AG04450 (cell line): ENCODE measurements at regions not wholly inside any gene's neighbourhood (a gene's known extent, or its start where the extent isn't known, plus 50 kb on each side); places are given as distances from the start of the nearest gene placed in this dataset.
A peak's percentile ranks its signal among the peaks of the same experiment; 100 is the strongest.

ENCODE experiments used
- CTCF ChIA-PET: fragments of 300-600, 350-600 bp; formaldehyde crosslinking; extraction: SDS; loops from one replicate; lab custom pipeline; 2022; ENCODE audit warnings: antibody characterized with exemption, inconsistent platforms; lab: Charles Lee
- POLR2A ChIA-PET: fragments of 350-600 bp; formaldehyde crosslinking; extraction: SDS; loops from one replicate; lab custom pipeline; 2021; ENCODE audit warnings: antibody characterized with exemption, inconsistent platforms; lab: Yijun Ruan, JAX
- DNase-seq: peaks from one replicate; pipeline ENCODE4 v3.0.0-alpha.2; 2011; ENCODE audit warnings: low read depth, low spot score
- H3K27ac ChIP-seq: one replicate; pipeline ENCODE4 v1.5.1; 2012; ENCODE audit warnings: low read depth, low read length, control low read depth
- H3K27me3 ChIP-seq: one replicate; pipeline ENCODE4 v1.6.0; 2012; ENCODE audit warnings: low read length; ENCODE audit not compliant: control insufficient read depth, insufficient read depth
- H3K4me3 ChIP-seq: 2 replicates; pipeline ENCODE4 v1.5.1; 2011; ENCODE audit warnings: mild to moderate bottlenecking, low read depth, low read length, control low read depth
- H3K9me3 ChIP-seq: 2 replicates; pipeline ENCODE4 v1.5.1; 2012; ENCODE audit warnings: low read length; ENCODE audit not compliant: control insufficient read depth, insufficient read depth
- TF ChIP-seq, protein P1 (sequence below): IDR thresholded peaks from 2 replicates; pipeline ENCODE4 v1.5.1; 2011; ENCODE audit warnings: low read depth, low read length, control low read depth, inconsistent platforms

DNA sequence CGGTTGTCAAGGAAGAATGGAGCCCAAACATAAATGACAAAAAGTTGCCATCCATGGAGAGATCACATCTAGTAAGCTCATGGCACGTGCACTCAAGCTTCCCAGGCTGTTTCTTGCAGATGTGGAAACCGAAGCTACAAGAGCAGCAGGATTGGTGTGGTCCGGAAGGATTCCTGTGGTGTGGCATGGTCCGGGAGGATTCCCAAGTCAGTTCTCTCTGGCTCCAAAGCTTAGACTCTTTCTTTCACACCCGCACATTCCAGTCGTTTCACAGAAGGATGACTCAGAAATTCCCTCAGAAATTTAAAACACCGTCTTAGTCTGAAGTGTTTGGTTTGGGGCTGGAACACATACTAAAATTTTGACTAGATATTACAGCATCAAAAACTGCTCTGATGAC is 78.0 kb upstream of the DRD2 start:
- no peak overlapping the region for H3K4me3 ChIP-seq
- DNase-seq: peak; percentile 59
- ChIA-PET CTCF (interaction anchor here (1.3 to 4.3 kb wide), 2 partner anchors 20 to 221 kb away, joined by 3 to 22 read pairs; partner anchors contain the start of gene ZW10), POLR2A (no interaction called here)
- TF ChIP-seq, protein P1, sequence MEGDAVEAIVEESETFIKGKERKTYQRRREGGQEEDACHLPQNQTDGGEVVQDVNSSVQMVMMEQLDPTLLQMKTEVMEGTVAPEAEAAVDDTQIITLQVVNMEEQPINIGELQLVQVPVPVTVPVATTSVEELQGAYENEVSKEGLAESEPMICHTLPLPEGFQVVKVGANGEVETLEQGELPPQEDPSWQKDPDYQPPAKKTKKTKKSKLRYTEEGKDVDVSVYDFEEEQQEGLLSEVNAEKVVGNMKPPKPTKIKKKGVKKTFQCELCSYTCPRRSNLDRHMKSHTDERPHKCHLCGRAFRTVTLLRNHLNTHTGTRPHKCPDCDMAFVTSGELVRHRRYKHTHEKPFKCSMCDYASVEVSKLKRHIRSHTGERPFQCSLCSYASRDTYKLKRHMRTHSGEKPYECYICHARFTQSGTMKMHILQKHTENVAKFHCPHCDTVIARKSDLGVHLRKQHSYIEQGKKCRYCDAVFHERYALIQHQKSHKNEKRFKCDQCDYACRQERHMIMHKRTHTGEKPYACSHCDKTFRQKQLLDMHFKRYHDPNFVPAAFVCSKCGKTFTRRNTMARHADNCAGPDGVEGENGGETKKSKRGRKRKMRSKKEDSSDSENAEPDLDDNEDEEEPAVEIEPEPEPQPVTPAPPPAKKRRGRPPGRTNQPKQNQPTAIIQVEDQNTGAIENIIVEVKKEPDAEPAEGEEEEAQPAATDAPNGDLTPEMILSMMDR: no peak
- no peaks in the 10 kb centered on the region for H3K9me3 ChIP-seq
- no peaks in the 10 kb centered on the region for H3K27me3 ChIP-seq
- H3K27ac ChIP-seq: no peak overlapping the region

DNA sequence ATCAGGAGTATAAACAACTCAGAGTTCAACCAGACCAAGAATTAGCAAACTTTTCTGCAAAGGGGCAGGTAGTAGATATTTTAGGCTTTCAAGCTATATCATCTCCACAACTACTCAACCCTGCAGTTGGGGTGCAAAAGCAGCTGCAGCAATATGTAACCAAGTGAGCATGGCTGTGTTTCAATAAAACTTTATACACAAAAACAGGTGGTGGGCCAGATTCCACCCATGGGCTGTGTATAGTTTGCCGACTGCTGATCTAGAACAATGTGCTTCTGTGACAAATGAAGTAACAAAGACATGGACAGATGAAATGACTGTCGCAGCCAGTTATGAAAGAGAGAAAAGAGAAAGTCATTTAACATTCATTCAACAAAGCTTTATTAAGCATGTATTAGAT is 77.1 kb upstream of the DRD2 start:
- ChIA-PET POLR2A (no interaction called here), CTCF (interaction anchor here (1.3 to 4.3 kb wide), 2 partner anchors 19 to 222 kb away, joined by 3 to 22 read pairs; partner anchors contain the start of gene ZW10)
- Histone ChIP-seq H3K9me3 (no peaks in the 10 kb centered on the region), H3K4me3 (no peak overlapping the region), H3K27ac (no peak overlapping the region), H3K27me3 (no peaks in the 10 kb centered on the region)
- DNase-seq: no peak
- TF ChIP-seq, protein P1: no peak

DNA sequence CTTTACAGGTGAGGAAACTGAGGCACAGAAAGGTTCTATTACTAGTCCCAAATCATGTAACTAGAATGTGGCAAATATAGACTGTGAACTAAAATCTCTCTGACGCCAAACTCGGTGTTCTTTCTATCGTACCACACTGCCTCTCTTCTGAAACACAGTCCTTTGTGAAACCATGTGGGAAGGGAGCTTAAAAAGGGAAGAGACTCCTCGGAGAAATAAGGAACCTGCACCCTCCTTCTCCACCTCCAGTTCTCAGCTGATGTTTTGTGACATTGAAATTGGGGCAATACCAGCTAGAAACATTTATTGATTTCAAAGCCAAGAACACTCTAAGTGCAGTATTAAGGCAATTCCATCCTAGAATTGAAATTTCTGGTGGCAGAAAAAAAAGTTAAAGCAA is 76.4 kb upstream of the DRD2 start:
- no peak for DNase-seq
- Histone ChIP-seq H3K27me3 (no peaks in the 10 kb centered on the region), H3K4me3 (no peak overlapping the region), H3K27ac (no peak overlapping the region), H3K9me3 (no peaks in the 10 kb centered on the region)
- TF ChIP-seq, protein P1: no peak
- ChIA-PET POLR2A (no interaction called here), CTCF (interaction anchor here (4.3 kb wide), 1 partner anchor 19 kb away, joined by 22 read pairs; no protein-coding TSS in a partner anchor)

DNA sequence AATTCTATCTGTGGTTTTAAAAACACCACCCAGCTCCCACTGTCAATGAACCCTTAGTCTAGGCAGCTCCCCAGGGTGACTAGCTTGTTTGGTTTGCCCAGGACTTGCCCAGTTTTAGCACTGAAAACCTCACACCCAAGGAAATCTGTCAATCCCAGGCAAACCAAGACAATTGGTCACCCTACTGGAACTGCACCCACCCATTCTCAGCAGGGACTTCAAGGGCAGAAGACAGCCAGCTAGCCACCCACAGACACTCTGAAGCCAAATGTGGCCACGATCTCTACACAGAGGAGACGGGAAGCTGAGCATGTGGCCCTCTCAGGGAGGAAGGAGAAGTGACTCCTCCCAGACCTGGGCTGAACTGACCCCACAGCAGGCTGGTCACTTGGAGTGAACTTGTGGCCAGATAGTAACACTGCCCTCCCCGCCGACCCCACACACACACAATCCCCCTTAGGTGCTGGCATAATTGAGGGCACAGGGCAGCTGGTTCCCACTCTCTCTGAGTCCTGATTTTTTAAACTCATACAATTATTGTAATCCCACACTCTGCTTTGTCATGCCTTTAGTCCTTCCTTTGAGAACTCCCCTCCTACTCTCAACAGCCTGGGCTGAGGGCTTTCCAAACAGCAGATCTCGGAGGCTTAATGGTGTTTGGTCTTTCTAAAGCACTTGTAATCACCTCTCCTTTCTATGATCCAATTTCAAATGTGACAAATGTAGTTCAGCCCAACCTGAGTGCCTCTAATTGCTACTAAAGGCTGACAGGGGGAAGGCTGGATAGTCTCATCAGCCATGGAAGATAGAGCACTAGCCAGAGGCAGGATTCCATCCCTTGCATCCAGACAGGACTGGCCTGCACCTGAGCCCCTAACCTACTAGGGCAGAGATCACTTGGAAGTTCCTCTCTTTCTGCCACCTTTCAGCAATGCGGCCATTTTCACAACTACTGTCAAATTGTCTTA is 74.7 kb upstream of the DRD2 start:
- Histone ChIP-seq H3K27me3 (no peaks in the 10 kb centered on the region), H3K27ac (no peak overlapping the region), H3K4me3 (no peak overlapping the region), H3K9me3 (no peaks in the 10 kb centered on the region)
- CTCF ChIA-PET: no interaction called here
- TF ChIP-seq, protein P1: no peak
- POLR2A ChIA-PET: no interaction called here
- DNase-seq: no peak

DNA sequence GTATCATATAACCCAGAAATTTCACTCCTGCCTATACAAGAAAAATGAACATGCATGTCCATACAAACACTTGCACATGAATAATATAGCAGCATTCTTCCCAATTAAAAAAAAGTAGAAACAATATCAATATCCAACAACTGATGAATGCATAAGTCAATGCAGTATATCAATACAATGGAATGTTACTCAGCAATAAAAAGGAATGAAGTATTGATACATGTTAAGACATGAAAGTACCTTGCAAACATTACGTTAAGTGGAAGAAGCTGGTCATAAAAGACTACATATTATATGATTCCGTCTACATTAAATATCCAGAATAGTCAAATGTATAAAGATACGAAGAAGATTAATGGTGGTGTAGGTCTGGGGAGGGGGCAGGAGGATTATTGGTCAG is 73.9 kb upstream of the DRD2 start:
- no peak overlapping the region for H3K4me3 ChIP-seq
- POLR2A ChIA-PET: no interaction called here
- CTCF ChIA-PET: no interaction called here
- H3K27ac ChIP-seq: no peak overlapping the region
- H3K9me3 ChIP-seq: no peaks in the 10 kb centered on the region
- TF ChIP-seq, protein P1: no peak
- H3K27me3 ChIP-seq: no peaks in the 10 kb centered on the region
- DNase-seq: no peak
